Activated T-helper 2 cell treated with anti-CD3 and anti-CD28 coated beads, Interferon-gamma antibody, Interleukin-2, Interleukin-4, amounts not matched to agents 10 μg/mL and 5 μg/mL and 100 μg/mL, durations not matched to agents 14 hours and 24 hours and 36 hours (primary cell): ENCODE measurements at regions not wholly inside any gene's neighbourhood (a gene's known extent, or its start where the extent isn't known, plus 50 kb on each side); places are given as distances from the start of the nearest gene placed in this dataset.

ENCODE experiments used
- DNase-seq: peaks from one replicate; pipeline ENCODE4 v3.0.0; 2021; ENCODE audit warnings: low spot score
- H3K27ac Mint-ChIP-seq: one replicate; pipeline ENCODE4 v1.8.0; 2021; ENCODE audit warnings: mixed read lengths
- H3K27me3 Mint-ChIP-seq: one replicate; pipeline ENCODE4 v1.8.0; 2021; ENCODE audit warnings: low read depth, mixed read lengths
- H3K36me3 Mint-ChIP-seq: one replicate; pipeline ENCODE4 v1.8.0; 2021; ENCODE audit warnings: low read depth, mixed read lengths
- H3K4me1 Mint-ChIP-seq: one replicate; pipeline ENCODE4 v1.8.0; 2021; ENCODE audit warnings: low read depth, mixed read lengths
- H3K4me3 Mint-ChIP-seq: one replicate; pipeline ENCODE4 v1.8.0; 2021; ENCODE audit warnings: low read depth, mild to moderate bottlenecking, moderate library complexity, mixed read lengths
- H3K9me3 Mint-ChIP-seq: one replicate; pipeline ENCODE4 v1.8.0; 2021; ENCODE audit warnings: mixed read lengths
- intact Hi-C: fragments of 100-400 bp; cut with micrococcal nuclease; formaldehyde crosslinking; loops from one replicate; pipeline ENCODE4 v1.15.1; 2023

GRCh38 chr2:15053542-15053941, 421.0 kb downstream of the LRATD1 start:
- Mint-ChIP-seq H3K4me1 (no peaks in the 10 kb centered on the region), H3K4me3 (no peak overlapping the region), H3K27me3 (peaks cover 6% of the 10 kb centered on the region), H3K9me3 (no peaks in the 10 kb centered on the region), H3K27ac (no peak overlapping the region), H3K36me3 (no peaks in the 10 kb centered on the region)
- intact Hi-C loops: loop anchor here (10.0 kb wide), 2 partner anchors 149 to 521 kb away; no protein-coding TSS in a partner anchor
- DNase-seq: no peak

GRCh38 chr2:15058015-15058720, 425.7 kb downstream of the LRATD1 start:
- Mint-ChIP-seq H3K9me3 (no peaks in the 10 kb centered on the region), H3K4me1 (no peaks in the 10 kb centered on the region), H3K36me3 (no peaks in the 10 kb centered on the region), H3K4me3 (no peak overlapping the region), H3K27me3 (peaks cover 8% of the 10 kb centered on the region), H3K27ac (no peak overlapping the region)
- no peak for DNase-seq
- intact Hi-C loops: loop anchor here (10.0 kb wide), 2 partner anchors 153 to 517 kb away; no protein-coding TSS in a partner anchor

GRCh38 chr2:15058721-15059157, 426.2 kb downstream of the LRATD1 start:
- DNase-seq: no peak

GRCh38 chr2:15059870-15060512, 427.5 kb downstream of the LRATD1 start:
- H3K27ac Mint-ChIP-seq: no peak overlapping the region
- no peaks in the 10 kb centered on the region for H3K36me3 Mint-ChIP-seq
- DNase-seq: no peak
- H3K4me3 Mint-ChIP-seq: no peak overlapping the region
- no peaks in the 10 kb centered on the region for H3K9me3 Mint-ChIP-seq
- H3K27me3 Mint-ChIP-seq: peaks cover 12% of the 10 kb centered on the region
- H3K4me1 Mint-ChIP-seq: no peaks in the 10 kb centered on the region
- intact Hi-C loops: loop anchor here (10.0 kb wide), 2 partner anchors 155 to 515 kb away; no protein-coding TSS in a partner anchor

More at GRCh38 chr2:15058721-15059157, 426.2 kb downstream of the LRATD1 start:
- intact Hi-C loops: loop anchor here (10.0 kb wide), 2 partner anchors 154 to 516 kb away; no protein-coding TSS in a partner anchor
- H3K27ac Mint-ChIP-seq: no peak overlapping the region
- no peak overlapping the region for H3K4me3 Mint-ChIP-seq
- H3K27me3 Mint-ChIP-seq: peaks cover 12% of the 10 kb centered on the region
- H3K4me1 Mint-ChIP-seq: no peaks in the 10 kb centered on the region
- H3K36me3 Mint-ChIP-seq: no peaks in the 10 kb centered on the region
- no peaks in the 10 kb centered on the region for H3K9me3 Mint-ChIP-seq

- intact Hi-C loops: no loop called here
- H3K27ac Mint-ChIP-seq: no peak overlapping the region
- H3K36me3 Mint-ChIP-seq: no peaks in the 10 kb centered on the region
- no peaks in the 10 kb centered on the region for H3K9me3 Mint-ChIP-seq
- no peak for DNase-seq
- H3K4me3 Mint-ChIP-seq: no peak overlapping the region
- H3K27me3 Mint-ChIP-seq: peaks cover 10% of the 10 kb centered on the region
- H3K4me1 Mint-ChIP-seq: no peaks in the 10 kb centered on the region
Measured at GRCh38 chr2:15061268-15061667, 428.8 kb downstream of the LRATD1 start.

- no peak overlapping the region for H3K4me3 Mint-ChIP-seq
- H3K36me3 Mint-ChIP-seq: no peaks in the 10 kb centered on the region
- intact Hi-C loops: no loop called here
- H3K4me1 Mint-ChIP-seq: no peaks in the 10 kb centered on the region
- no peak for DNase-seq
- peaks cover 13% of the 10 kb centered on the region for H3K27me3 Mint-ChIP-seq
- H3K9me3 Mint-ChIP-seq: no peaks in the 10 kb centered on the region
- no peak overlapping the region for H3K27ac Mint-ChIP-seq
Measured at GRCh38 chr2:15066138-15066537, 433.6 kb downstream of the LRATD1 start.

- no peaks in the 10 kb centered on the region for H3K36me3 Mint-ChIP-seq
- no peak overlapping the region for H3K4me3 Mint-ChIP-seq
- no peaks in the 10 kb centered on the region for H3K9me3 Mint-ChIP-seq
- H3K27ac Mint-ChIP-seq: no peak overlapping the region
- intact Hi-C loops: no loop called here
- H3K27me3 Mint-ChIP-seq: peaks cover 6% of the 10 kb centered on the region
- DNase-seq: no peak
- no peaks in the 10 kb centered on the region for H3K4me1 Mint-ChIP-seq
Measured at GRCh38 chr2:15069149-15069548, 436.6 kb downstream of the LRATD1 start.

- Mint-ChIP-seq H3K9me3 (no peaks in the 10 kb centered on the region), H3K4me1 (no peaks in the 10 kb centered on the region), H3K4me3 (no peak overlapping the region), H3K27ac (no peak overlapping the region), H3K36me3 (no peaks in the 10 kb centered on the region), H3K27me3 (peaks cover 11% of the 10 kb centered on the region)
- no peak for DNase-seq
- intact Hi-C loops: no loop called here
Measured at GRCh38 chr2:15072836-15073235, 440.3 kb downstream of the LRATD1 start.

- Mint-ChIP-seq H3K36me3 (no peaks in the 10 kb centered on the region), H3K9me3 (no peaks in the 10 kb centered on the region), H3K4me1 (no peaks in the 10 kb centered on the region), H3K27ac (no peak overlapping the region), H3K4me3 (no peak overlapping the region), H3K27me3 (peaks cover 9% of the 10 kb centered on the region)
- intact Hi-C loops: no loop called here
- DNase-seq: no peak
Measured at GRCh38 chr2:15073664-15074063, 441.1 kb downstream of the LRATD1 start.

GRCh38 chr2:15074319-15074718, 441.8 kb downstream of the LRATD1 start:
- intact Hi-C loops: no loop called here
- DNase-seq: no peak
- Mint-ChIP-seq H3K4me3 (no peak overlapping the region), H3K27ac (no peak overlapping the region), H3K36me3 (no peaks in the 10 kb centered on the region), H3K4me1 (no peaks in the 10 kb centered on the region), H3K9me3 (no peaks in the 10 kb centered on the region), H3K27me3 (peaks cover 9% of the 10 kb centered on the region)

- no peaks in the 10 kb centered on the region for H3K4me1 Mint-ChIP-seq
- H3K4me3 Mint-ChIP-seq: no peak overlapping the region
- no peak for DNase-seq
- H3K27me3 Mint-ChIP-seq: peaks cover 9% of the 10 kb centered on the region
- intact Hi-C loops: no loop called here
- H3K27ac Mint-ChIP-seq: no peak overlapping the region
- H3K9me3 Mint-ChIP-seq: no peaks in the 10 kb centered on the region
- H3K36me3 Mint-ChIP-seq: no peaks in the 10 kb centered on the region
Measured at GRCh38 chr2:15074751-15075700, 442.5 kb downstream of the LRATD1 start.

GRCh38 chr2:15076668-15077067, 444.2 kb downstream of the LRATD1 start:
- intact Hi-C loops: no loop called here
- H3K4me1 Mint-ChIP-seq: no peaks in the 10 kb centered on the region
- H3K27ac Mint-ChIP-seq: no peak overlapping the region

More at GRCh38 chr2:15076668-15077067, 444.2 kb downstream of the LRATD1 start:
- H3K9me3 Mint-ChIP-seq: no peaks in the 10 kb centered on the region
- H3K36me3 Mint-ChIP-seq: no peaks in the 10 kb centered on the region
- no peak overlapping the region for H3K4me3 Mint-ChIP-seq
- peaks cover 9% of the 10 kb centered on the region for H3K27me3 Mint-ChIP-seq
- DNase-seq: no peak
